CD14-positive monocyte (primary cell): ENCODE measurements at regions not wholly inside any gene's neighbourhood (a gene's known extent, or its start where the extent isn't known, plus 50 kb on each side); places are given as distances from the start of the nearest gene placed in this dataset.

Source experiments
- DNase-seq, 3 donors: peaks; one replicate each; pipeline ENCODE4 v3.0.0-alpha.2; 2011 to 2022
- H2AFZ ChIP-seq: 2 replicates; pipeline ENCODE4 v1.6.0; 2012; ENCODE audit warnings: mild to moderate bottlenecking, low read depth, low read length, inconsistent platforms; ENCODE audit not compliant: insufficient read depth, poor library complexity, severe bottlenecking
- H3K27ac ChIP-seq, 2 donors: 1 replicate in 1 of 2; 2 replicates in 1 of 2; pipeline ENCODE4 v1.5.1; 2012 to 2013; ENCODE audit warnings: low read length in 2 of 2, control low read depth in 1 of 2, inconsistent platforms in 1 of 2, low read depth in 1 of 2, mild to moderate bottlenecking in 1 of 2
- H3K27me3 ChIP-seq, 2 donors: one replicate each; pipeline versions ENCODE4 v1.6.0 to v1.6.1; 2011 to 2013; ENCODE audit warnings: low read length in 2 of 2; ENCODE audit not compliant: control insufficient read depth in 2 of 2, insufficient read depth in 2 of 2
- H3K36me3 ChIP-seq, 2 donors: replicated peaks in 1 of 2; 1 replicate in 1 of 2; 2 replicates in 1 of 2; pipeline versions ENCODE4 v1.5.1 to v1.6.1; 2012 to 2013; ENCODE audit warnings: low read length in 2 of 2, control low read depth in 1 of 2, inconsistent platforms in 1 of 2, mild to moderate bottlenecking in 1 of 2; ENCODE audit not compliant: insufficient read depth in 2 of 2, control insufficient read depth in 1 of 2
- H3K4me1 ChIP-seq, 2 donors: 1 replicate in 1 of 2; 2 replicates in 1 of 2; pipeline versions ENCODE4 v1.5.1 to v1.6.1; 2012 to 2013; ENCODE audit warnings: low read length in 2 of 2, control low read depth in 1 of 2, inconsistent platforms in 1 of 2, mild to moderate bottlenecking in 1 of 2, moderate library complexity in 1 of 2; ENCODE audit not compliant: insufficient read depth in 2 of 2, control insufficient read depth in 1 of 2
- H3K4me2 ChIP-seq: replicated peaks from 2 replicates; pipeline ENCODE3; 2012; ENCODE audit warnings: low read length, moderate library complexity, mild to moderate bottlenecking; ENCODE audit not compliant: poor library complexity, severe bottlenecking; ENCODE audit errors: extremely low read depth
- H3K4me3 ChIP-seq, 3 experiments: fragments of 200-600 bp in 1 of 3; sonication (generic) in 1 of 3; replicated peaks in 1 of 3; 1 replicate in 2 of 3; 2 replicates in 1 of 3; pipeline ENCODE4 v1.5.1; 2011 to 2013; ENCODE audit warnings: low read length in 3 of 3, mild to moderate bottlenecking in 3 of 3, control low read depth in 2 of 3, low read depth in 2 of 3, inconsistent platforms in 1 of 3, moderate library complexity in 1 of 3
- H3K79me2 ChIP-seq: 2 replicates; pipeline ENCODE4 v1.6.0; 2012; ENCODE audit warnings: mild to moderate bottlenecking, control low read depth, inconsistent platforms, low read length, moderate library complexity; ENCODE audit not compliant: insufficient read depth
- H3K9ac ChIP-seq: 2 replicates; pipeline ENCODE4 v1.6.0; 2017; ENCODE audit warnings: low read length, mild to moderate bottlenecking; ENCODE audit not compliant: insufficient read depth, poor library complexity, severe bottlenecking
- H3K9me3 ChIP-seq, 2 donors: replicated peaks in 1 of 2; 1 replicate in 1 of 2; 2 replicates in 1 of 2; pipeline versions ENCODE4 v1.5.1 to v1.6.1; 2012 to 2013; ENCODE audit warnings: low read length in 2 of 2, control low read depth in 1 of 2; ENCODE audit not compliant: control insufficient read depth in 1 of 2, insufficient read depth in 1 of 2
- H4K20me1 ChIP-seq: 2 replicates; pipeline ENCODE4 v1.6.0; 2012; ENCODE audit warnings: mild to moderate bottlenecking, low read length, control low read depth, moderate library complexity; ENCODE audit not compliant: insufficient read depth
- H3K27ac Mint-ChIP-seq, 7 donors: one replicate each; pipeline ENCODE4 v1.8.0; 2020; ENCODE audit warnings: mild to moderate bottlenecking in 7 of 7, mixed read lengths in 7 of 7, moderate library complexity in 6 of 7, inconsistent platforms in 2 of 7
- H3K27me3 Mint-ChIP-seq, 3 donors: one replicate each; pipeline ENCODE4 v1.8.0; 2021 to 2022; ENCODE audit warnings: low read depth in 3 of 3, mild to moderate bottlenecking in 3 of 3, mixed read lengths in 3 of 3, moderate library complexity in 3 of 3, inconsistent platforms in 1 of 3
- H3K36me3 Mint-ChIP-seq, 2 donors: one replicate each; pipeline ENCODE4 v1.8.0; 2020; ENCODE audit warnings: mixed read lengths in 2 of 2, inconsistent platforms in 1 of 2, mild to moderate bottlenecking in 1 of 2
- H3K4me1 Mint-ChIP-seq: one replicate; pipeline ENCODE4 v1.8.0; 2020; ENCODE audit warnings: mild to moderate bottlenecking, mixed read lengths
- H3K4me3 Mint-ChIP-seq, 2 donors: one replicate each; pipeline ENCODE4 v1.8.0; 2020; ENCODE audit warnings: mild to moderate bottlenecking in 2 of 2, mixed read lengths in 2 of 2, moderate library complexity in 1 of 2
- H3K9me3 Mint-ChIP-seq, 7 donors: one replicate each; pipeline ENCODE4 v1.8.0; 2020 to 2022; ENCODE audit warnings: mixed read lengths in 7 of 7, mild to moderate bottlenecking in 6 of 7, moderate library complexity in 6 of 7, inconsistent platforms in 2 of 7
- WGBS: methylation state at CpG from one replicate; pipeline ENCODE4 v1.1.5; 2013; ENCODE audit warnings: missing lambda C conversion rate; ENCODE audit not compliant: insufficient coverage; 5-methylcytosine and 5-hydroxymethylcytosine counted together
- intact Hi-C, 2 donors: fragments of 100-400 bp; cut with micrococcal nuclease; formaldehyde crosslinking; loops; one replicate each; pipeline versions ENCODE4 v1.15.0 to v1.15.1; 2023
- TF ChIP-seq, protein P1 (sequence below): fragments of 200-600 bp; IDR thresholded peaks from one replicate; pipeline ENCODE4 v1.8.0; 2022; ENCODE audit warnings: antibody characterized with exemption, mild to moderate bottlenecking

DNA sequence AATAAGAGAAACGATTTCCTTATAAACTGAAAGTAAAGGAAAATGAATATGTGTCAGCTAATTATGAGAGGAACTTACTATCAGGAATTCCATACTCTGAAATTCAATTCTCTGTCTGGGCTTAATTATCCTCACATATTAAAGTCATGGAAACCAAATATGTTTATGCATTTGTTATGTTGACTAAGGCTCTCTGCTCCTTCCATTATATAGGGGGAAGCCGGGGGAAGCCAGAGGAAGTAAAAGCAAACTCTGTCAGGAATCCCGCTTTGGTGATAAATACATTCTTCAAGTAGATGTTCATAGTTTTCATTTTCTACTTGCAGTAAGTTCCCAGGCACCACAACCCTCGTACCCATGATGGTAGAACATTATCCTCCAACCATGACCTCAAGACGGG is 142.8 kb upstream of the VCX2 start:
- Mint-ChIP-seq H3K27me3 (peaks cover 0 to 4% (median 1%) of the 10 kb centered on the region in 3 donors), H3K4me3 (no peak overlapping the region), H3K9me3 (peaks cover 0 to 4% (median 0%) of the 10 kb centered on the region in 7 donors), H3K4me1 (no peaks in the 10 kb centered on the region), H3K27ac (no peak overlapping the region), H3K36me3 (no peaks in the 10 kb centered on the region)
- no peaks in the 10 kb centered on the region for H4K20me1 ChIP-seq
- H3K4me1 ChIP-seq, result no peaks in the 10 kb centered on the region
- no peak for DNase-seq
- no peaks in the 10 kb centered on the region for H3K79me2 ChIP-seq
- H3K4me2 ChIP-seq, result no peak overlapping the region
- no peak overlapping the region for H2AFZ ChIP-seq
- H3K9me3 ChIP-seq, result no peaks in the 10 kb centered on the region
- no peaks in the 10 kb centered on the region for H3K36me3 ChIP-seq
- no CpG with 5 or more reads among the region's 5 CpGs for WGBS
- intact Hi-C loops, result no loop called here
- H3K27ac ChIP-seq, result no peak overlapping the region
- H3K4me3 ChIP-seq, result no peak overlapping the region
- TF ChIP-seq, protein P1, sequence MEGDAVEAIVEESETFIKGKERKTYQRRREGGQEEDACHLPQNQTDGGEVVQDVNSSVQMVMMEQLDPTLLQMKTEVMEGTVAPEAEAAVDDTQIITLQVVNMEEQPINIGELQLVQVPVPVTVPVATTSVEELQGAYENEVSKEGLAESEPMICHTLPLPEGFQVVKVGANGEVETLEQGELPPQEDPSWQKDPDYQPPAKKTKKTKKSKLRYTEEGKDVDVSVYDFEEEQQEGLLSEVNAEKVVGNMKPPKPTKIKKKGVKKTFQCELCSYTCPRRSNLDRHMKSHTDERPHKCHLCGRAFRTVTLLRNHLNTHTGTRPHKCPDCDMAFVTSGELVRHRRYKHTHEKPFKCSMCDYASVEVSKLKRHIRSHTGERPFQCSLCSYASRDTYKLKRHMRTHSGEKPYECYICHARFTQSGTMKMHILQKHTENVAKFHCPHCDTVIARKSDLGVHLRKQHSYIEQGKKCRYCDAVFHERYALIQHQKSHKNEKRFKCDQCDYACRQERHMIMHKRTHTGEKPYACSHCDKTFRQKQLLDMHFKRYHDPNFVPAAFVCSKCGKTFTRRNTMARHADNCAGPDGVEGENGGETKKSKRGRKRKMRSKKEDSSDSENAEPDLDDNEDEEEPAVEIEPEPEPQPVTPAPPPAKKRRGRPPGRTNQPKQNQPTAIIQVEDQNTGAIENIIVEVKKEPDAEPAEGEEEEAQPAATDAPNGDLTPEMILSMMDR, result no peak
- no peak overlapping the region for H3K9ac ChIP-seq
- no peaks in the 10 kb centered on the region for H3K27me3 ChIP-seq

DNA sequence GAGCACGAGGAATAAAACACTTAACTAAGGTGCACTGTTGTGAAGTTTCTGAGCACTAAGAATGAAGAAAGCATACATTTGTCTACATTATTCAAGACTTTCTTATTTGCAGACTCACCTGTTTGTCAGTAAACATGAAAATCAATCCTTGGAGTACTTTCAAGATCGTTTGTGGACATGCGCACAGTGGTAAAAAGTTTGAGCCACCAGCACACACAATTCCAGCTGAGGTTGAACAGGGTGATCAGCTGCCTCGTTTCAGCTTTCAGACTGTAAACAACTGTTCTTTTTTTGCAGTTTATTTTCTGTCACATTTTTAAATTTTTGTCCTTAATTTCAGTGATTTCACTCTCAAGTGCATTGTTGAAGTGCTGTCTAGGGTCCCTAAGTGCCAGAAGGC is 143.8 kb upstream of the VCX2 start:
- H3K4me3 ChIP-seq, result no peak overlapping the region
- Mint-ChIP-seq H3K27ac (no peak overlapping the region), H3K36me3 (no peaks in the 10 kb centered on the region), H3K4me3 (no peak overlapping the region), H3K27me3 (peaks cover 0 to 4% (median 1%) of the 10 kb centered on the region in 3 donors), H3K4me1 (no peaks in the 10 kb centered on the region), H3K9me3 (peaks cover 0 to 2% (median 0%) of the 10 kb centered on the region in 7 donors)
- H3K9ac ChIP-seq, result no peak overlapping the region
- H3K27me3 ChIP-seq, result no peaks in the 10 kb centered on the region
- no peak for DNase-seq
- no peaks in the 10 kb centered on the region for H3K4me1 ChIP-seq
- no peak overlapping the region for H2AFZ ChIP-seq
- no peaks in the 10 kb centered on the region for H3K9me3 ChIP-seq
- WGBS, result no CpG with 5 or more reads among the region's 4 CpGs
- intact Hi-C loops, result no loop called here
- H3K79me2 ChIP-seq, result no peaks in the 10 kb centered on the region
- no peak overlapping the region for H3K4me2 ChIP-seq
- H3K27ac ChIP-seq, result no peak overlapping the region
- TF ChIP-seq, protein P1, result no peak
- no peaks in the 10 kb centered on the region for H4K20me1 ChIP-seq
- H3K36me3 ChIP-seq, result no peaks in the 10 kb centered on the region
